H1 (cell line): ENCODE measurements at regions not wholly inside any gene's neighbourhood (a gene's known extent, or its start where the extent isn't known, plus 50 kb on each side); places are given as distances from the start of the nearest gene placed in this dataset.

ENCODE experiments used
- BRCA1 ChIP-seq: IDR thresholded peaks from 2 replicates; pipeline ENCODE4 v1.6.1; 2012; ENCODE audit warnings: low read depth, low read length, improper control_type of control experiment
- CEBPB ChIP-seq: IDR thresholded peaks from 2 replicates; pipeline ENCODE4 v1.6.1; 2012; ENCODE audit warnings: low read depth, low read length
- CHD1 ChIP-seq: IDR thresholded peaks from 2 replicates; pipeline ENCODE4 v1.6.1; 2012; ENCODE audit warnings: low read depth, low read length, improper control_type of control experiment
- CHD7 ChIP-seq: fragments of 300-600 bp; sonication (generic); IDR thresholded peaks from 2 replicates; pipeline ENCODE4 v1.7.1; 2012; ENCODE audit warnings: low read length, moderate library complexity, mild to moderate bottlenecking, inconsistent platforms; ENCODE audit not compliant: insufficient replicate concordance
- EP300 ChIP-seq, 2 experiments: IDR thresholded peaks; 1 replicate in 1 of 2; 2 replicates in 1 of 2; pipeline ENCODE4 v1.6.1; 2011 to 2012; ENCODE audit warnings: low read depth in 2 of 2, low read length in 2 of 2, mild to moderate bottlenecking in 2 of 2, borderline replicate concordance in 1 of 2, inconsistent platforms in 1 of 2, moderate library complexity in 1 of 2
- KDM1A ChIP-seq: fragments of 200-600, 300-600 bp; sonication (generic); IDR thresholded peaks from 2 replicates; pipeline ENCODE4 v1.7.1; 2016; ENCODE audit warnings: mild to moderate bottlenecking, low read length, borderline replicate concordance
- KDM4A ChIP-seq: IDR thresholded peaks from one replicate; pipeline ENCODE4 v1.7.1; 2012; ENCODE audit warnings: low read depth, mild to moderate bottlenecking, moderate library complexity, low read length, inconsistent platforms; ENCODE audit not compliant: severe bottlenecking
- RBBP5 ChIP-seq: IDR thresholded peaks from 2 replicates; pipeline ENCODE4 v1.7.1; 2012; ENCODE audit warnings: low read depth, mild to moderate bottlenecking, inconsistent platforms, low read length, moderate library complexity, borderline replicate concordance
- SIN3A ChIP-seq, 2 experiments: IDR thresholded peaks in 1 of 2; conservative IDR thresholded peaks in 1 of 2; 2 replicates each; pipeline ENCODE4 v1.6.1; 2011 to 2012; ENCODE audit warnings: low read length in 2 of 2, improper control_type of control experiment in 1 of 2, low read depth in 1 of 2, mild to moderate bottlenecking in 1 of 2

GRCh38 chr2:144240656-144241339 lies 279.1 kb downstream of the ZEB2 start (continued):
- TF ChIP-seq CHD7 (no peak), KDM4A (no peak), CHD1 (no peak), RBBP5 (no peak), BRCA1 (no peak), SIN3A (conservative IDR thresholded peaks at IDR 0.05 in 1 of 2, IDR thresholded peaks at IDR 0.05 in 1 of 2; ENCODE audit: low read depth in 1 of 2, low read length in 2 of 2) (no peak), KDM1A (no peak), EP300 (IDR thresholded peaks at IDR 0.05; ENCODE audit: borderline replicate concordance in 1 of 2, low read depth in 2 of 2, low read length in 2 of 2) (no peak), CEBPB (no peak)
